Right atrium auricular region (tissue), 2 donors: ENCODE measurements at regions not wholly inside any gene's neighbourhood (a gene's known extent, or its start where the extent isn't known, plus 50 kb on each side); places are given as distances from the start of the nearest gene placed in this dataset.

Experiments
- DNase-seq: peaks from one replicate; pipeline ENCODE4 v3.0.0-alpha.2; 2019; ENCODE audit warnings: low spot score
- H3K27ac ChIP-seq, 2 donors: fragments of 200-600 bp; sonication (generic); 1 replicate in 1 of 2; 2 replicates in 1 of 2; pipeline ENCODE4 v1.5.1; 2016 to 2019
- H3K27me3 ChIP-seq, 2 donors: fragments of 200-600 bp; sonication (generic); one replicate each; pipeline versions ENCODE4 v1.5.1 to v1.6.0; 2017 to 2019
- H3K36me3 ChIP-seq: fragments of 200-600 bp; sonication (generic); one replicate; pipeline ENCODE4 v1.5.1; 2016
- H3K4me1 ChIP-seq, 2 donors: fragments of 200-600 bp; sonication (generic); one replicate each; pipeline versions ENCODE4 v1.5.1 to v1.6.0; 2017 to 2019
- H3K4me3 ChIP-seq, 2 donors: fragments of 200-600 bp; sonication (generic); 1 replicate in 1 of 2; 2 replicates in 1 of 2; pipeline ENCODE4 v1.5.1; 2017 to 2019; ENCODE audit warnings: mild to moderate bottlenecking in 1 of 2, moderate library complexity in 1 of 2
- H3K9me3 ChIP-seq, 2 donors: fragments of 200-600 bp; sonication (generic); one replicate each; pipeline ENCODE4 v1.5.1; 2019
- CTCF ChIP-seq, 2 donors: fragments of 200-600 bp; sonication (generic); IDR thresholded peaks; one replicate each; pipeline ENCODE4 v1.5.1; 2019; ENCODE audit warnings: antibody characterized with exemption in 2 of 2

- H3K27ac ChIP-seq = no peak overlapping the region
- no peaks in the 10 kb centered on the region for H3K36me3 ChIP-seq
- H3K9me3 ChIP-seq = no peaks in the 10 kb centered on the region
- H3K4me3 ChIP-seq = no peak overlapping the region
- peak; percentile 36 for DNase-seq
- no peaks in the 10 kb centered on the region for H3K4me1 ChIP-seq
- no peaks in the 10 kb centered on the region for H3K27me3 ChIP-seq
- TF ChIP-seq CTCF (IDR thresholded peaks at IDR 0.05) = no peak
Observed at GRCh38 chr18:78770823-78771139, 208.8 kb upstream of the SALL3 start.

GRCh38 chr18:78771496-78772359, 207.9 kb upstream of the SALL3 start:
- Histone ChIP-seq H3K27me3 (no peaks in the 10 kb centered on the region), H3K36me3 (no peaks in the 10 kb centered on the region), H3K4me1 (no peaks in the 10 kb centered on the region), H3K4me3 (no peak overlapping the region), H3K27ac (no peak overlapping the region), H3K9me3 (no peaks in the 10 kb centered on the region)
- no peak for TF ChIP-seq CTCF (IDR thresholded peaks at IDR 0.05)
- DNase-seq = peak; percentile 32

GRCh38 chr18:78772360-78773302, 207.0 kb upstream of the SALL3 start:
- peak; percentile 32 for DNase-seq
- Histone ChIP-seq H3K27ac (no peak overlapping the region), H3K36me3 (no peaks in the 10 kb centered on the region), H3K4me3 (no peak overlapping the region), H3K4me1 (no peaks in the 10 kb centered on the region), H3K27me3 (no peaks in the 10 kb centered on the region), H3K9me3 (no peaks in the 10 kb centered on the region)
- no peak for TF ChIP-seq CTCF (IDR thresholded peaks at IDR 0.05)

- DNase-seq = no peak
- Histone ChIP-seq H3K27me3 (no peaks in the 10 kb centered on the region), H3K36me3 (no peaks in the 10 kb centered on the region), H3K27ac (no peak overlapping the region), H3K4me3 (no peak overlapping the region), H3K4me1 (no peaks in the 10 kb centered on the region), H3K9me3 (no peaks in the 10 kb centered on the region)
- TF ChIP-seq CTCF (IDR thresholded peaks at IDR 0.05) = no peak
Observed at GRCh38 chr18:78773303-78773755, 206.3 kb upstream of the SALL3 start.

GRCh38 chr18:78773819-78774218, 205.8 kb upstream of the SALL3 start:
- no peak for DNase-seq
- Histone ChIP-seq H3K9me3 (no peaks in the 10 kb centered on the region), H3K27ac (no peak overlapping the region), H3K4me1 (no peaks in the 10 kb centered on the region), H3K36me3 (no peaks in the 10 kb centered on the region), H3K27me3 (no peaks in the 10 kb centered on the region), H3K4me3 (no peak overlapping the region)
- no peak for TF ChIP-seq CTCF (IDR thresholded peaks at IDR 0.05)
